NCI-H2029 (cell line): ENCODE measurements at regions not wholly inside any gene's neighbourhood (a gene's known extent, or its start where the extent isn't known, plus 50 kb on each side); places are given as distances from the start of the nearest gene placed in this dataset.
"Not testable (repeated sequence)": the region's sequence is repeated elsewhere in the genome, so short reads cannot be mapped to it uniquely, and the experiment has no call there.

Experiments
- DNase-seq: peaks from one replicate; lab custom pipeline; 2025; lab: John Stamatoyannopoulos, UW

GRCh38 chr3:181987736-181988135, 276.0 kb downstream of the SOX2 start:
- DNase-seq: no peak

DNA sequence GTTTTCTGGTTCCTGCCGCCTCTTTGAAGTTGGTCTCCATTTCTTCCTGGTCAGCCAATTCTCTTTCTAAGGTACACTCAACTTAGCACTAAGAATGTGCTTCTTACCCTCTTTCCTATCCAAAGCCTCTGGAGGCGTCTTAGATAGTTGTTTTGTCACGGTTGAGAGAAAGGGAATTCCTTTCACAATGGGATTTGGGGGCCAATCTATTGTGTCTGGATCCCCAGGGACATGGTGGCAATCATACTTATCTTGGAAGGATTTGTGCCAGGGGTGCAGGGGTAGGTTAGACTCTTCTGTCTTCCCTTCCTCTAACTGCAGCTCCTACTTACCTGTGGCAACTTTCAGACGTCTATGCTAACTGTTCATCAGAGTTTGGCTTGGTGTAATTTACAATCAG, 287.1 kb downstream of the SOX2 start:
- DNase-seq: no peak

GRCh38 chr3:181999314-181999713, 287.6 kb downstream of the SOX2 start:
- no peak for DNase-seq

DNA sequence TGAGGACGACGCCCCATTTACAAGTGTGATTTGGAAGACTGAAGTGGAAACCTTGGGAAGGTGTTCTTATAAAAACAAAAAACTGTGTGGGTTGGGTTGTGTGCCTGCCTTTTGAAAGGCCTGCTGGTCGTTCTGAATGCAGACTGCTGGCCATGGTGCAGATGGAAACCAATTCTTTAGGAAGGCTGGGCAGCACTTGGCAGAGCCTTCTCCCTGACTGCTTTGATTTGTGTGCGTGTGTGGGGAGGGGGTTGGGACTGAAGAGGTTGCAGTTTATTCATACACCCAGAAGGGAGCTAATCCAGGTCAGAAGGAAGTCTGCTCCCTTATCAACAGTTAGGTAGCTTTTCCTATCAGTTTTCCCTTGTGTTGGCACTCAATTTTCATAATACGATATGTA, 288.7 kb downstream of the SOX2 start:
- no peak for DNase-seq

DNA sequence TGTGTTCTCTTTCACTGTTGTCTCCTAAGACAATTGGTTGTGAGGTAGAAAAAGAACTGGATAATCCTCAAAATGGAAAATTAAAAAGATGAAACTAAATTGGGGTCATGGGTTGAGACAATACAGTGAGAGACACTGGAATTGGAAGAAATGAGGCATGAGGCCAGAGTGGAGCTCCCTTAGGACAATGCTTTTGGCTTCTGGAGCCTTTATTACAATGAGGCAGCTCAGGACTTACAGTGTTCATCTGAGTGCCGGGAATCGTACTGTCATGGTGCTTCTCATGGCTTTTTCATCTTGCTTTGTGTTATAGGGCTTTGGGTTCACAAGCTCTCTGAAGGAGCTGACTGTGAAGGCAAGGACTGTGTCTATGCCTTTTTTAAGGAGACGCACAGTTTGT, 293.5 kb downstream of the SOX2 start:
- DNase-seq: no peak

GRCh38 chr3:182005701-182006100, 294.0 kb downstream of the SOX2 start:
- no peak for DNase-seq

DNA sequence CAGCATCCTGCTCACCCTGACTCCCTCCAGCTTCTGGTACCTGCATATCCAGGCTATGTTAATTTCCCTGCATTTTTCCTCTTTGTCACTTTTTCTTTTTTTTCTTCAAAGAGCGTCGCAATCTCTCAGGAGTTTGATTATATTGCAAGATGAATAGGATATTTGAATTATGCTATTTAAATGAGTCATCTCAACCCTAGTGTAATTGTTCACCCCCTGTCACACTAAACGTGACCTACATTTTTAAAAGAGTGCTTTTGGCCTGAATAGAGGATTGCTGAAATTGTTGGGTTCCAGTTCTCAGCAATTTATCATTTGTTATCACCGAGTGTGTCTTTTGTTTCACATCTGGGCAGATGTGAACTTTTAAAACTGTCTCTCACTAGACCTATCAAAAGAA, 294.7 kb downstream of the SOX2 start:
- no peak for DNase-seq

- DNase-seq: no peak
Observed at GRCh38 chr3:182007441-182007840, 295.7 kb downstream of the SOX2 start.

DNA sequence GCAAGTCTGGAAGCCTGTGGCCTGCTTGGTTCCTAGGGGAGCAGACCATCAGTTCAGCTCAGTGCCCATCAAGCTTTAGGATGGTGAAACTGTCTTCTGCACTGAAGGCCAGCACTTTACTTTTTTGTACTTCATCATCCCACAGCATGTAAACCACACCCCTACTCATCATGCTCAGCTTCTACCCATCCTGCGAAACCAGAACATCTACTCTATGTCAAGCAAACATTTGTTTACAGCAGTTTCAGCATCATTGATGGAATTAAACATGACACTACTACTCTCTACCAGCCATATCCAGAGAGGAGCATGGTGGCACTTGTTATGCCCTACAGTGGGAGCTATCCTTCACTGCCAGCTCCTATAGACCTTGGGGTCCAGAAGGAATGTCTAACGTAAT, 306.6 kb downstream of the SOX2 start:
- no peak for DNase-seq

DNA sequence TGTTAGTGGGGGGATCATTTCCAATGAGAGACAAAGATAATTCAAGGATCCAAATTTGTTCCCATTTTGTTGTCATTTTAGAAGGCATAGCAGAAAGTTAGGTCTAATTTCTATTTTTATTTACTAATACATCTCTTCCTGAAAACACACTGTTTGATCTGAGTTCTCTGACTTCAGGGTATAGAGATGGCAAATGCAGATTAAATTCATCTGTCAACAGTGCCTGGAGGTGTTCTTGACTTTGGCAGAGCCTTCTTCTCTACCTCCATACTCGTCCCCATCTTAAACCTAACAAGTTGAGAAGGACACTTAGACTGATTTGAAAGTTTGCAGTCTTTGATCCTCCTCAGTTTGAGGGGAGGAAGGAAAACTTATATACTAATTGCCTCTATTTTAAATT, 308.2 kb downstream of the SOX2 start:
- DNase-seq: no peak

GRCh38 chr3:182023843-182024242, 312.1 kb downstream of the SOX2 start:
- no peak for DNase-seq

DNA sequence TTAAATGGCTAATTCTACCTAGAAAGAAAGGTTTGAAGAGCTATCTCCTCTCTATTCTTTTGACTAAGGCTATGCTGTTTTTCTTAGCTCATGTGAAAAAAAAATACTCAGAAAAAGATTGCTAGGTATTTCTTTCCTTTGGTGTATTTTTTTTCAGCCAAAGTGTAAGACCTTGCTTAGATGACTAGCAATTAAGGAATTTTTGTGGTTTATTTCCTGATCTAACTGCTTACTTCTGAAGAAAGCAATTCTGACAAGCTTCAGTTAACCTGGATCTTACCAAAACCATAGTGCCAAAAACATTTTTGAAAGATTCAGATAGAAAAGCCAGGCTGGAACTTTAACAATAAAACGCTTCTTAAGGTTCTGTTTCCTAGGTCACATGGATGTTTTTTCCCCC, 315.6 kb downstream of the SOX2 start:
- no peak for DNase-seq

- no peak for DNase-seq
Observed at GRCh38 chr3:182028081-182028480, 316.4 kb downstream of the SOX2 start.

DNA sequence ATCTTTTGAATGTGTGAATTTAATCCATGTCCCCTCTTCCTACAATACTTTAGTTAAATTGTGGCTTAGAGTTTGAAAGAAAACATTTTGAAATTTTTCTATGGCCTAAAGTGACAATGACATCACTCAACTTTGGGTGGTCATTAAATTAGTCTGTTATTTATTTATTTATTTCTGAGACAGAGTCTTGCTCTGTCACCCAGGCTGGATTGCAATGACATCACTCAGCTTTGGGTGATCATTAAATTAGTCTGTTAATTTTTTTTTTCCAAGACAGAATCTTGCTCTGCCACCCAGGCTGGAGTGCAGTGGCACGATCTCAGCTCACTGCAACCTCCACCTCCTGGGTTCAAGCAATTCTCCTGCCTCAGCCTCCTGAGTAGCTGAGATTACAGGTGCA, 322.5 kb downstream of the SOX2 start:
- not testable (repeated sequence) for DNase-seq

GRCh38 chr3:182035324-182035723, 323.6 kb downstream of the SOX2 start:
- DNase-seq: no peak

DNA sequence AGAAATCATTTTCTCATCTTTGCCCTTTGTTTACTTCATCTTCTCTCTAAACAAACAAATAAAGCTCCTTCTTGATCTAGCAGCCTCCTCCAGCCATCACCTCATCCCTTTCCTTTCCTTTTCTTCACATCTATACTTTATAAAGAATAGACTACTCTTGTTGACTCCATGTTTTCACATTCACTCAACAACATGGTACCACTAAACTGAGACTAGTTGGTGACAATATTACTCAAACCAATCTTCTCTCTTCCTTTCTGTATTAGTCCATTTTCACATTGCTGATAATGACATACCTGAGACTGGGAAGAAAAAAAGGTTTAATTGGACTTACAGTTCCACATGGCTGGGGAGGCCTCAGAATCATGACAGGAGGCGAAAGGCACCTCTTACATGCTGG, 324.7 kb downstream of the SOX2 start:
- no peak for DNase-seq

GRCh38 chr3:182041668-182042291, 330.1 kb downstream of the SOX2 start:
- no peak for DNase-seq

DNA sequence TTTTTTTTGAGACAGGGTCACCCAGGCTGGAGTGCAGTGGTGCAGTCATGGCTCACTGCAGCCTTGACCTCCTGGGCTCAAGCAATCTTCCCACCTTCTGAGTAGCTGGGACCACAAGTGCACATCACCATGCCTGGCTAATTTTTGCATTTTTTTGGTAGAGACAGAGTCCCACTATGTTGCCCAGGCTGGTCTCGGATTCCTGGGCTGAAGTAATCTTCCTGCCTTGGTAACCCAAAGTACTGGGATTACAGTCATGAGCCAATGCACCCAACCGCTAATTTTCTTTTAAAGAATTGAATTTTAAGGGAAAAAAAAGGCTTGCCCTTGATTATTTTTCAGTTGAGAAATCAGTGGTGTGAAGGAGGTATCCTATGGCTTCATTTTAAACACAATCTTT, 334.0 kb downstream of the SOX2 start:
- no peak for DNase-seq

DNA sequence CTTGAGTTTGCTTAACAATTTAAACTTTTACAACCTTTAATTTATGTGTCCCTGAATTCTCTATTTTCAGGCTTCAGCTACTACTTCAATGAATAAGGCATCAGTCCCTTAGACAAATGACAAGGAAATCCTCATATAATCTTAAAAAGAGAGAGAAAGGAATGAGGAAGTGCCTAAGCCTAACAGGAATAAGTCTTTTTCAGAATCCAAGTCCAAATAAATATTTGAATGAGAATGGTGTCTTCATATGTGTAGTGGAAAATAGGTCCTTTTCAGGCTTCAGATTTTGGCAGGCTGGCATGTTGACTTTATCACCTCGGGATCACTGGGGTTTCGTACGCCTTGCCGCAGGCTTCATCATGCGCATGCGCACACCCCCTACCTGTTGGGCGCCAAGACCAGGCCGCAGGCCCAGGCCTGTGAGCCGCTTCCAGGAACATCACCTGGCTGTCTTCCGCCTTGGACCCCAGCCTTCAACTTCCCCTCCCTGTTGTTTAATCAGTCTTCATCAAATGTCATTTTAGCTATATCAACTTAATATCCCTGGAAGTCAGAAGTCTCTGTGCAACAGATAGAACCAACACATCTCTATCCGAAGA, 334.5 kb downstream of the SOX2 start:
- DNase-seq: peak; percentile 40

GRCh38 chr3:182050932-182051331, 339.2 kb downstream of the SOX2 start:
- no peak for DNase-seq

DNA sequence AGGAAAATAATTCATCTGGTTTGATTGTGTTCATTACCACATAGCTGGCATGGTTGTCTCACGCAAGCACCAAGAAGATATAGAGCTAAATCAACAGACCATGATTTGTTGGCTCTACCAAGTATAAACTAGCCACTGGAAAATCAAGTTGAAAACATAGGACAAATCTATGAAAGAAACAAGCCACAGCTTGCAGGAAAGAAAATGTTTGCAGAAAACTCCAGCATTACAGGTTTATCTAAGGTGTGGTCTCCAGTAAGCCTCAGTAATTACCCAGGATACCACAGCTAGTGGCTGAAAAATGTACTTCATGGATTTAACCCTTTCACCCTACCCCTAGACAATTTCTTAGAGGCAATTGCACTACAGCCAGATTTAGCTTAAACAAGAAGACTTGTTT, 340.6 kb downstream of the SOX2 start:
- DNase-seq: no peak

DNA sequence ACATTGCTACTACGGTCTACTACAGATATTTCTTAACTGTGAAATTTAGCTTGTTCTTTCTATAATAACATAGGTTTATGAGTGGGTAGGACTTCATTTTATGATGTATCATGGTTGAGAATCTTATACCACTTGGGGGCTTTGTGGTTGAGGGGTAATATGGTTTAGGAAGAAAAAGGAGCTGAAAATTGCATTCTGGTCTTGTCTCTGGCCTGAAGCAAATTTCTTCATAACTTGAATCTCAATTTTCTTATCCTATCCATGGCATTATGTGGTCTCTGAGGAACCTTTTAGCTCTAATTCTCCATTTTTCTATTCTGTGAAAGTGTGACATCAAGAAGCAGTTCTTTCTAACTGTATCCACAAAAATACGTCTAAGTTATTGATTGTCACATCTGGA, 341.0 kb downstream of the SOX2 start:
- DNase-seq: no peak

- DNase-seq: no peak
Observed at GRCh38 chr3:182058488-182058887, 346.8 kb downstream of the SOX2 start.

DNA sequence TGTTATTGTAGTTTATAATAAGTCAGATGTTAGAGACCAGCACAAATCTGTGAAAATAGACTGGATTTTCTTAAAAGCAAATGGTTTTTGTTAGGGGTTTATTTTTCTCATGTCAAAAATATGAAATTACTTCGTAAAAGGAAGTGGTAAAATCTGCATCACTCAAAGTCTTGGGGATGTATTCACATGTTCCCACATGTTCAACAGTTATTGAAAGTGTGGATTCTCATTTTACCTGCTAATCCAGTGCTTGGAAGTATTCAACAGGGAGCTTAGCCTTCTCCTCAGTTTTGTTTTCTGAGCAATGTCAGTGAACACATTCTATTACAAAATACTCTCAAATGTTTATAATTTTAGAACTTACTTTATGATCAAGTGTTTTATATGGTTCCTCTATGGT, 352.0 kb downstream of the SOX2 start:
- DNase-seq: no peak
